ENCODE measurements at regions not wholly inside any gene's neighbourhood (a gene's known extent, or its start where the extent isn't known, plus 50 kb on each side); places are given as distances from the start of the nearest gene placed in this dataset.

GRCh38 chr2:147683380-147683779 lies 161.4 kb upstream of the ACVR2A start:
- in situ Hi-C loops (cut with MboI; ENCODE audit: low pct_unique_long_range_greater_than_20kb, low sequenced_read_pairs, unreplicated experiment) = no loop called here
- no peak for TF ChIP-seq CTCF (IDR thresholded peaks at IDR 0.05; ENCODE audit: extremely low read depth, insufficient read depth, missing control alignments)
- no peak for DNase-seq (ENCODE audit: low spot score)

GRCh38 chr2:147681093-147681492 lies 163.7 kb upstream of the ACVR2A start:
- DNase-seq (ENCODE audit: low spot score) = no peak
- in situ Hi-C loops (cut with MboI; ENCODE audit: low pct_unique_long_range_greater_than_20kb, low sequenced_read_pairs, unreplicated experiment) = no loop called here
- no peak for TF ChIP-seq CTCF (IDR thresholded peaks at IDR 0.05; ENCODE audit: extremely low read depth, insufficient read depth, missing control alignments)

- no peak for TF ChIP-seq CTCF (IDR thresholded peaks at IDR 0.05; ENCODE audit: extremely low read depth, insufficient read depth, missing control alignments)
- in situ Hi-C loops (cut with MboI; ENCODE audit: low pct_unique_long_range_greater_than_20kb, low sequenced_read_pairs, unreplicated experiment) = no loop called here
- DNase-seq (ENCODE audit: low spot score) = no peak
Measured at GRCh38 chr2:147679955-147680531, 164.8 kb upstream of the ACVR2A start.

- TF ChIP-seq CTCF (IDR thresholded peaks at IDR 0.05; ENCODE audit: extremely low read depth, insufficient read depth, missing control alignments) = no peak
- DNase-seq (ENCODE audit: low spot score) = no peak
- in situ Hi-C loops (cut with MboI; ENCODE audit: low pct_unique_long_range_greater_than_20kb, low sequenced_read_pairs, unreplicated experiment) = no loop called here
Measured at GRCh38 chr2:147679191-147679954, 165.5 kb upstream of the ACVR2A start.

GRCh38 chr2:147665105-147665504 lies 179.7 kb upstream of the ACVR2A start:
- in situ Hi-C loops (cut with MboI; ENCODE audit: low pct_unique_long_range_greater_than_20kb, low sequenced_read_pairs, unreplicated experiment) = no loop called here

GRCh38 chr2:147663962-147664361 lies 180.9 kb upstream of the ACVR2A start:
- no peak for DNase-seq (ENCODE audit: low spot score)
- in situ Hi-C loops (cut with MboI; ENCODE audit: low pct_unique_long_range_greater_than_20kb, low sequenced_read_pairs, unreplicated experiment) = no loop called here
- no peak for TF ChIP-seq CTCF (IDR thresholded peaks at IDR 0.05; ENCODE audit: extremely low read depth, insufficient read depth, missing control alignments)

More at GRCh38 chr2:147665105-147665504, 179.7 kb upstream of the ACVR2A start:
- DNase-seq (ENCODE audit: low spot score) = no peak
- no peak for TF ChIP-seq CTCF (IDR thresholded peaks at IDR 0.05; ENCODE audit: extremely low read depth, insufficient read depth, missing control alignments)

All from GM13977 (cell line).